ENCODE measurements at regions not wholly inside any gene's neighbourhood (a gene's known extent, or its start where the extent isn't known, plus 50 kb on each side); places are given as distances from the start of the nearest gene placed in this dataset.
A peak's percentile ranks its signal among the peaks of the same experiment; 100 is the strongest.

GRCh38 chr6:84525907-84526306 lies 238.5 kb downstream of the TBX18 start:
- Mint-ChIP-seq H3K9me3 (no peaks in the 10 kb centered on the region), H3K4me1 (peaks cover 36% of the 10 kb centered on the region), H3K27me3 (ENCODE audit: low read depth) (peaks cover 45% of the 10 kb centered on the region), H3K27ac (no peak overlapping the region), H3K4me3 (no peak overlapping the region), H3K36me3 (no peaks in the 10 kb centered on the region)
- DNase-seq (ENCODE audit: low spot score in 2 of 2, unreplicated experiment in 2 of 2): no peak
- TF ChIP-seq, protein P1, sequence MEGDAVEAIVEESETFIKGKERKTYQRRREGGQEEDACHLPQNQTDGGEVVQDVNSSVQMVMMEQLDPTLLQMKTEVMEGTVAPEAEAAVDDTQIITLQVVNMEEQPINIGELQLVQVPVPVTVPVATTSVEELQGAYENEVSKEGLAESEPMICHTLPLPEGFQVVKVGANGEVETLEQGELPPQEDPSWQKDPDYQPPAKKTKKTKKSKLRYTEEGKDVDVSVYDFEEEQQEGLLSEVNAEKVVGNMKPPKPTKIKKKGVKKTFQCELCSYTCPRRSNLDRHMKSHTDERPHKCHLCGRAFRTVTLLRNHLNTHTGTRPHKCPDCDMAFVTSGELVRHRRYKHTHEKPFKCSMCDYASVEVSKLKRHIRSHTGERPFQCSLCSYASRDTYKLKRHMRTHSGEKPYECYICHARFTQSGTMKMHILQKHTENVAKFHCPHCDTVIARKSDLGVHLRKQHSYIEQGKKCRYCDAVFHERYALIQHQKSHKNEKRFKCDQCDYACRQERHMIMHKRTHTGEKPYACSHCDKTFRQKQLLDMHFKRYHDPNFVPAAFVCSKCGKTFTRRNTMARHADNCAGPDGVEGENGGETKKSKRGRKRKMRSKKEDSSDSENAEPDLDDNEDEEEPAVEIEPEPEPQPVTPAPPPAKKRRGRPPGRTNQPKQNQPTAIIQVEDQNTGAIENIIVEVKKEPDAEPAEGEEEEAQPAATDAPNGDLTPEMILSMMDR (IDR thresholded peaks at IDR 0.05; ENCODE audit: unreplicated experiment): no peak

- no peaks in the 10 kb centered on the region for H3K9me3 Mint-ChIP-seq
- H3K4me3 Mint-ChIP-seq: no peak overlapping the region
- H3K27ac Mint-ChIP-seq: no peak overlapping the region
- peaks cover 36% of the 10 kb centered on the region for H3K27me3 Mint-ChIP-seq (ENCODE audit: low read depth)
- TF ChIP-seq, protein P1 (IDR thresholded peaks at IDR 0.05; ENCODE audit: unreplicated experiment): no peak
- H3K4me1 Mint-ChIP-seq: peaks cover 44% of the 10 kb centered on the region
- no peaks in the 10 kb centered on the region for H3K36me3 Mint-ChIP-seq
- no peak for DNase-seq (ENCODE audit: low spot score in 2 of 2, unreplicated experiment in 2 of 2)
These were observed 239.8 kb downstream of the TBX18 start for GRCh38 chr6:84524636-84525035.

GRCh38 chr6:84522135-84522549 lies 242.3 kb downstream of the TBX18 start:
- Mint-ChIP-seq H3K4me3 (no peak overlapping the region), H3K36me3 (no peaks in the 10 kb centered on the region), H3K9me3 (no peaks in the 10 kb centered on the region), H3K27me3 (ENCODE audit: low read depth) (peaks cover 16% of the 10 kb centered on the region), H3K4me1 (peaks cover 64% of the 10 kb centered on the region), H3K27ac (no peak overlapping the region)
- TF ChIP-seq, protein P1 (IDR thresholded peaks at IDR 0.05; ENCODE audit: unreplicated experiment): no peak
- no peak for DNase-seq (ENCODE audit: low spot score in 2 of 2, unreplicated experiment in 2 of 2)

DNA sequence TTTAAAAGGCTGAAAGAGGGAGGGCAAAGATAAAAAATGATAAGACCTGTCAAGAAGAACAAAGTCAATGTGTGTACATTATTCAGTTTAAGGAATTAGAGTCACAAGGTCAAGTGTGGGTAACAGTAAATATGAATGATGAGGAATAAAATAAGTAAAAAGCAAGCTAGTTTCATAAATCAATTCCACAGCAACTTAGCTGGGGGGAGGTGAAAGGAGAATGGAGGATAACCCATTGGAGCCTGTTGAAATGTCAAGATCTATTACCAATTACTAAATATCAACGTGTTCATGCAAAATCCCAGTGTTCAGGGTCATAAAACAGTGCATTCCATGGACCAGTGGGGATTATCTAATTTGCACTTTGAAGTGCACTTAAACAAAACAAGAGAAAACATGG lies 242.9 kb downstream of the TBX18 start:
- DNase-seq (ENCODE audit: low spot score in 2 of 2, unreplicated experiment in 2 of 2): no peak
- TF ChIP-seq, protein P1 (IDR thresholded peaks at IDR 0.05; ENCODE audit: unreplicated experiment): no peak
- Mint-ChIP-seq H3K27me3 (ENCODE audit: low read depth) (peaks cover 12% of the 10 kb centered on the region), H3K4me1 (peaks cover 68% of the 10 kb centered on the region), H3K4me3 (no peak overlapping the region), H3K27ac (peak overlapping the region; percentile 15), H3K9me3 (no peaks in the 10 kb centered on the region), H3K36me3 (no peaks in the 10 kb centered on the region)

DNA sequence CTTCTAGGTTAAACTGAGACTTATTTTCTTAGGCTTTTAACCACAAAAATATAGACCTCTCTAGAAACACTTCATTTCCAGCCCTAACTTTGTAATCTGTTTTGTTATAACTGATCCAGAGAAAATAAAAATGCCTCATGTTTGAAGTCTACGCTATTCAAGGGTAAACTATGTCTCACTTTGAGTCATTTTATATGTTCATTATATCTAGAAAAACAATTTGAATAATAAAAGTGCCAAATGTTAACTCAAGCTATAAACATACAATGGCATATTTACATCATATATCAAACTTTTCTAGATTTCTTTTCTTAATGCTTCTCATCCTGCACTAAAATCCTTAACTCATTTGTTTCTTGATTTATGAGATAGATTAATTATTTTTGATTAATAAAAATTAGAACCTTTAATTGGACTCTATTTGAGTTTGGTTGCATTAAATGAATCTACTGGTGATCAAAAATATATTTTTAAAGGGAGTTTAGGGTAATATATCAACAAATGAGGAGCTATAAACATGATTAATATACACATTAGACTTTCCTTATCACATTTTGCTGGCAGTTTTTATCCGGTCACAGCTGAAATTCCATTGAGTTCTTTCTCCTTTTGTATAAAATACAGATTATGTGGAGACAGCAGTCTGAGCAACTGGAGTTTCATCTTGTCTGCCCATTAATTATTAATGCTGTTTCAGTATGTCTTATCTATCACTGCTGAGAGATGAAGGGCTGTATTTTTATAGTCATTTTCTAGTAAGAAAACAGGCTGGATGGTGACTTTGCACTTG lies 246.5 kb downstream of the TBX18 start:
- no peaks in the 10 kb centered on the region for H3K9me3 Mint-ChIP-seq
- H3K27ac Mint-ChIP-seq: peak overlapping the region; percentile 5
- DNase-seq (ENCODE audit: low spot score in 2 of 2, unreplicated experiment in 2 of 2): no peak
- no peak overlapping the region for H3K4me3 Mint-ChIP-seq
- no peaks in the 10 kb centered on the region for H3K27me3 Mint-ChIP-seq (ENCODE audit: low read depth)
- H3K4me1 Mint-ChIP-seq: peaks cover 77% of the 10 kb centered on the region
- TF ChIP-seq, protein P1 (IDR thresholded peaks at IDR 0.05; ENCODE audit: unreplicated experiment): no peak
- H3K36me3 Mint-ChIP-seq: no peaks in the 10 kb centered on the region

Measured in mesothelial cell of epicardium (in vitro differentiated cells).